ENCODE measurements at regions not wholly inside any gene's neighbourhood (a gene's known extent, or its start where the extent isn't known, plus 50 kb on each side); places are given as distances from the start of the nearest gene placed in this dataset.

DNA sequence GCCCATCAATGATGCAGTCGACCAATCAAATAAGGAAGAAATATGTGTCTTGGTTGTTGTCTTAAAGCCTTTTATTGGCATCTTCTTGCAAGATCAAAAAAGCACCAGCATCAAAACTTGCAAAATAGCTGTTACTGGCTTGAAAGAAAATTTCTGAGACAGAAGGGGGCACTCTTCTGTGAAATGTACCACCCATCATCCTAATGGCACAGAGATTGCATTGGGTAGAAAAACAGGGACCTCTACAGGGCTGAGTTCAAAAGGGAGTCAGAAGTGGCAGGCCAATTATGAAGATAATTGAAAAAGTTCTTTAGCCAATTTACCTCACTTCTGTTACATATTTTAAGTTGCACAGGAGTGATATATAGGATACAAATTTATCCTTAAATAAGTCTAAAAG lies 122.3 kb upstream of the GPR149 start:
- TF ChIP-seq, protein P1, sequence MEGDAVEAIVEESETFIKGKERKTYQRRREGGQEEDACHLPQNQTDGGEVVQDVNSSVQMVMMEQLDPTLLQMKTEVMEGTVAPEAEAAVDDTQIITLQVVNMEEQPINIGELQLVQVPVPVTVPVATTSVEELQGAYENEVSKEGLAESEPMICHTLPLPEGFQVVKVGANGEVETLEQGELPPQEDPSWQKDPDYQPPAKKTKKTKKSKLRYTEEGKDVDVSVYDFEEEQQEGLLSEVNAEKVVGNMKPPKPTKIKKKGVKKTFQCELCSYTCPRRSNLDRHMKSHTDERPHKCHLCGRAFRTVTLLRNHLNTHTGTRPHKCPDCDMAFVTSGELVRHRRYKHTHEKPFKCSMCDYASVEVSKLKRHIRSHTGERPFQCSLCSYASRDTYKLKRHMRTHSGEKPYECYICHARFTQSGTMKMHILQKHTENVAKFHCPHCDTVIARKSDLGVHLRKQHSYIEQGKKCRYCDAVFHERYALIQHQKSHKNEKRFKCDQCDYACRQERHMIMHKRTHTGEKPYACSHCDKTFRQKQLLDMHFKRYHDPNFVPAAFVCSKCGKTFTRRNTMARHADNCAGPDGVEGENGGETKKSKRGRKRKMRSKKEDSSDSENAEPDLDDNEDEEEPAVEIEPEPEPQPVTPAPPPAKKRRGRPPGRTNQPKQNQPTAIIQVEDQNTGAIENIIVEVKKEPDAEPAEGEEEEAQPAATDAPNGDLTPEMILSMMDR (conservative IDR thresholded peaks at IDR 0.05): no peak
- no peak for TF ChIP-seq EZH2 (IDR thresholded peaks at IDR 0.05; ENCODE audit: low read depth)

Data from PC-9 (cell line).